CD4-positive, alpha-beta memory T cell (primary cell): ENCODE measurements at regions not wholly inside any gene's neighbourhood (a gene's known extent, or its start where the extent isn't known, plus 50 kb on each side); places are given as distances from the start of the nearest gene placed in this dataset.
"Not testable (repeated sequence)": the region's sequence is repeated elsewhere in the genome, so short reads cannot be mapped to it uniquely, and the experiment has no call there.

Experiments used
- CTCF ChIA-PET: fragments of 350-600 bp; sonication (Branson Sonifier 250); formaldehyde crosslinking; loops from one replicate; lab custom pipeline; 2021; ENCODE audit warnings: inconsistent platforms; ENCODE audit not compliant: partially characterized antibody; lab: Charles Lee
- POLR2A ChIA-PET: fragments of 350-600 bp; sonication (Branson Sonifier 250); formaldehyde crosslinking; loops from one replicate; lab custom pipeline; 2021; ENCODE audit not compliant: partially characterized antibody; lab: Charles Lee
- DNase-seq, 5 donors: peaks; one replicate each; pipeline versions ENCODE4 v3.0.0 to v3.0.0-alpha.2; 2020 to 2022; ENCODE audit warnings: mixed read lengths in 1 of 5
- H3K27ac ChIP-seq: one replicate; pipeline ENCODE4 v1.7.0; 2013; ENCODE audit warnings: low read depth, low read length
- H3K27me3 ChIP-seq: 2 replicates; pipeline ENCODE4 v1.7.0; 2013; ENCODE audit warnings: mild to moderate bottlenecking, low read length, moderate library complexity; ENCODE audit not compliant: insufficient read depth
- H3K36me3 ChIP-seq: 2 replicates; pipeline ENCODE4 v1.7.0; 2013; ENCODE audit warnings: mild to moderate bottlenecking, low read length, moderate library complexity; ENCODE audit not compliant: insufficient read depth
- H3K4me1 ChIP-seq: 2 replicates; pipeline ENCODE4 v1.7.0; 2013; ENCODE audit warnings: mild to moderate bottlenecking, low read length, moderate library complexity; ENCODE audit not compliant: insufficient read depth
- H3K4me3 ChIP-seq, 2 donors: one replicate each; pipeline ENCODE4 v1.7.0; 2013; ENCODE audit warnings: low read length in 2 of 2, mild to moderate bottlenecking in 1 of 2
- H3K9me3 ChIP-seq, 2 donors: one replicate each; pipeline ENCODE4 v1.7.0; 2013; ENCODE audit warnings: low read length in 2 of 2, control low read depth in 1 of 2; ENCODE audit not compliant: control insufficient read depth in 1 of 2
- H3K27ac Mint-ChIP-seq, 7 donors: one replicate each; pipeline ENCODE4 v1.8.0; 2020 to 2021; ENCODE audit warnings: mixed read lengths in 7 of 7, mild to moderate bottlenecking in 6 of 7, inconsistent platforms in 3 of 7, moderate library complexity in 3 of 7
- H3K27me3 Mint-ChIP-seq, 2 donors: one replicate each; pipeline ENCODE4 v1.8.0; 2020 to 2021; ENCODE audit warnings: mixed read lengths in 2 of 2
- H3K36me3 Mint-ChIP-seq, 2 donors: one replicate each; pipeline ENCODE4 v1.8.0; 2020 to 2021; ENCODE audit warnings: mixed read lengths in 2 of 2, inconsistent platforms in 1 of 2, mild to moderate bottlenecking in 1 of 2
- H3K4me1 Mint-ChIP-seq, 4 donors: one replicate each; pipeline ENCODE4 v1.8.0; 2020 to 2021; ENCODE audit warnings: mixed read lengths in 4 of 4, mild to moderate bottlenecking in 1 of 4
- H3K4me3 Mint-ChIP-seq, 8 donors: one replicate each; pipeline ENCODE4 v1.8.0; 2020 to 2021; ENCODE audit warnings: mixed read lengths in 8 of 8, mild to moderate bottlenecking in 7 of 8, moderate library complexity in 6 of 8, inconsistent platforms in 3 of 8
- H3K9me3 Mint-ChIP-seq, 8 donors: one replicate each; pipeline ENCODE4 v1.8.0; 2020 to 2021; ENCODE audit warnings: mixed read lengths in 8 of 8, mild to moderate bottlenecking in 5 of 8, inconsistent platforms in 3 of 8, moderate library complexity in 1 of 8
- intact Hi-C: fragments of 100-400 bp; cut with micrococcal nuclease; formaldehyde crosslinking; loops from one replicate; pipeline ENCODE4 v1.15.1; 2023

- H3K9me3 Mint-ChIP-seq: no peaks in the 10 kb centered on the region
- no peak overlapping the region for H3K4me3 ChIP-seq
- POLR2A ChIA-PET: no interaction called here
- H3K27ac Mint-ChIP-seq: no peak overlapping the region
- H3K4me1 ChIP-seq: no peaks in the 10 kb centered on the region
- no peaks in the 10 kb centered on the region for H3K36me3 ChIP-seq
- CTCF ChIA-PET: no interaction called here
- intact Hi-C loops: no loop called here
- no peaks in the 10 kb centered on the region for H3K9me3 ChIP-seq
- peaks cover 13 to 14% of the 10 kb centered on the region in 2 donors for H3K27me3 Mint-ChIP-seq
- H3K27me3 ChIP-seq: no peaks in the 10 kb centered on the region
- H3K36me3 Mint-ChIP-seq: no peaks in the 10 kb centered on the region
- no peak overlapping the region for H3K27ac ChIP-seq
- H3K4me1 Mint-ChIP-seq: no peaks in the 10 kb centered on the region
- H3K4me3 Mint-ChIP-seq: no peak overlapping the region
- DNase-seq: no peak
These were observed 143.8 kb upstream of the ADCY1 start for GRCh38 chr7:45430397-45430796.

- Mint-ChIP-seq H3K9me3 (peaks cover 0 to 3% (median 0%) of the 10 kb centered on the region in 8 donors), H3K36me3 (no peaks in the 10 kb centered on the region), H3K27ac (no peak overlapping the region), H3K4me1 (no peaks in the 10 kb centered on the region), H3K27me3 (peaks cover 19 to 24% of the 10 kb centered on the region in 2 donors), H3K4me3 (no peak overlapping the region)
- Histone ChIP-seq H3K4me3 (no peak overlapping the region), H3K27me3 (no peaks in the 10 kb centered on the region), H3K9me3 (no peaks in the 10 kb centered on the region), H3K27ac (no peak overlapping the region), H3K4me1 (no peaks in the 10 kb centered on the region), H3K36me3 (no peaks in the 10 kb centered on the region)
- DNase-seq: no peak
- intact Hi-C loops: no loop called here
- CTCF ChIA-PET: no interaction called here
- POLR2A ChIA-PET: no interaction called here
These were observed 139.9 kb upstream of the ADCY1 start for GRCh38 chr7:45434167-45434784.

- CTCF ChIA-PET: no interaction called here
- Histone ChIP-seq H3K4me1 (no peaks in the 10 kb centered on the region), H3K27ac (no peak overlapping the region), H3K9me3 (no peaks in the 10 kb centered on the region), H3K36me3 (no peaks in the 10 kb centered on the region), H3K4me3 (no peak overlapping the region), H3K27me3 (no peaks in the 10 kb centered on the region)
- Mint-ChIP-seq H3K36me3 (no peaks in the 10 kb centered on the region), H3K27me3 (peaks cover 18 to 24% of the 10 kb centered on the region in 2 donors), H3K4me3 (no peak overlapping the region), H3K27ac (no peak overlapping the region), H3K4me1 (no peaks in the 10 kb centered on the region), H3K9me3 (peaks cover 0 to 3% (median under 1%) of the 10 kb centered on the region in 8 donors)
- POLR2A ChIA-PET: no interaction called here
- intact Hi-C loops: no loop called here
- DNase-seq: no peak
These were observed 139.0 kb upstream of the ADCY1 start for GRCh38 chr7:45435131-45435530.

GRCh38 chr7:45435846-45436245 is 138.3 kb upstream of the ADCY1 start:
- Mint-ChIP-seq H3K9me3 (peaks cover 0 to 3% (median under 1%) of the 10 kb centered on the region in 8 donors), H3K36me3 (no peaks in the 10 kb centered on the region), H3K4me1 (no peaks in the 10 kb centered on the region), H3K4me3 (no peak overlapping the region), H3K27me3 (peaks cover 18 to 24% of the 10 kb centered on the region in 2 donors), H3K27ac (no peak overlapping the region)
- ChIA-PET CTCF (no interaction called here), POLR2A (no interaction called here)
- H3K27ac ChIP-seq: no peak overlapping the region
- H3K4me1 ChIP-seq: no peaks in the 10 kb centered on the region
- DNase-seq: no peak
- no peak overlapping the region for H3K4me3 ChIP-seq
- H3K27me3 ChIP-seq: no peaks in the 10 kb centered on the region
- intact Hi-C loops: no loop called here
- H3K36me3 ChIP-seq: no peaks in the 10 kb centered on the region
- H3K9me3 ChIP-seq: no peaks in the 10 kb centered on the region

- intact Hi-C loops: loop anchor here (1.0 kb wide), 1 partner anchor 9 kb away; no protein-coding TSS in a partner anchor
- H3K4me3 ChIP-seq, H3K4me3 Mint-ChIP-seq, DNase-seq, CTCF ChIA-PET, H3K9me3 ChIP-seq, H3K36me3 Mint-ChIP-seq, H3K27me3 ChIP-seq, POLR2A ChIA-PET, H3K27ac Mint-ChIP-seq, H3K4me1 Mint-ChIP-seq, H3K36me3 ChIP-seq, H3K27ac ChIP-seq, H3K4me1 ChIP-seq, H3K9me3 Mint-ChIP-seq: not testable (repeated sequence)
- H3K27me3 Mint-ChIP-seq: peaks cover 11 to 12% of the 10 kb centered on the region in 2 donors
These were observed 133.4 kb upstream of the ADCY1 start for GRCh38 chr7:45440776-45441175.

- H3K4me1 ChIP-seq: no peaks in the 10 kb centered on the region
- H3K9me3 ChIP-seq: no peaks in the 10 kb centered on the region
- Mint-ChIP-seq H3K4me3 (no peak overlapping the region), H3K27ac (no peak overlapping the region), H3K9me3 (peaks cover 0 to 6% (median 4%) of the 10 kb centered on the region in 8 donors), H3K36me3 (no peaks in the 10 kb centered on the region), H3K4me1 (no peaks in the 10 kb centered on the region), H3K27me3 (peaks cover 8 to 12% of the 10 kb centered on the region in 2 donors)
- no peak overlapping the region for H3K27ac ChIP-seq
- ChIA-PET POLR2A (no interaction called here), CTCF (no interaction called here)
- no peak overlapping the region for H3K4me3 ChIP-seq
- H3K36me3 ChIP-seq: no peaks in the 10 kb centered on the region
- intact Hi-C loops: no loop called here
- no peaks in the 10 kb centered on the region for H3K27me3 ChIP-seq
- DNase-seq: no peak
These were observed 130.9 kb upstream of the ADCY1 start for GRCh38 chr7:45443263-45443662.

GRCh38 chr7:45446195-45446944 is 127.8 kb upstream of the ADCY1 start:
- intact Hi-C loops: no loop called here
- Mint-ChIP-seq H3K4me3 (no peak overlapping the region), H3K27ac (no peak overlapping the region), H3K36me3 (no peaks in the 10 kb centered on the region), H3K9me3 (peaks cover 0 to 5% (median 3%) of the 10 kb centered on the region in 8 donors), H3K4me1 (no peaks in the 10 kb centered on the region), H3K27me3 (peaks cover 3 to 6% of the 10 kb centered on the region in 2 donors)
- POLR2A ChIA-PET: no interaction called here
- H3K36me3 ChIP-seq: no peaks in the 10 kb centered on the region
- no peak overlapping the region for H3K4me3 ChIP-seq
- no peaks in the 10 kb centered on the region for H3K9me3 ChIP-seq
- H3K27ac ChIP-seq: no peak overlapping the region
- no peaks in the 10 kb centered on the region for H3K27me3 ChIP-seq
- DNase-seq: no peak
- H3K4me1 ChIP-seq: no peaks in the 10 kb centered on the region
- CTCF ChIA-PET: no interaction called here
